ENCODE measurements at regions not wholly inside any gene's neighbourhood (a gene's known extent, or its start where the extent isn't known, plus 50 kb on each side); places are given as distances from the start of the nearest gene placed in this dataset.

GRCh38 chr22:26837784-26838470 lies 180.5 kb downstream of the MIAT start:
- TF ChIP-seq OSR1 (CRISPR knock-in tag; IDR thresholded peaks at IDR 0.05) = no peak
- TF ChIP-seq PATZ1 (CRISPR knock-in tag; IDR thresholded peaks at IDR 0.05; ENCODE audit: borderline replicate concordance) = no peak
- no peak for TF ChIP-seq TCF4 (CRISPR knock-in tag; IDR thresholded peaks at IDR 0.05; ENCODE audit: borderline replicate concordance)
- no peak for TF ChIP-seq ZFP30 (CRISPR knock-in tag; IDR thresholded peaks at IDR 0.05)
- TF ChIP-seq BACH2 (CRISPR knock-in tag; IDR thresholded peaks at IDR 0.05; ENCODE audit: borderline replicate concordance) = no peak
- no peak for TF ChIP-seq RARB (CRISPR knock-in tag; IDR thresholded peaks at IDR 0.05)
- TF ChIP-seq TSHZ2 (CRISPR knock-in tag; IDR thresholded peaks at IDR 0.05) = no peak
- no peak for TF ChIP-seq CSRNP3 (CRISPR knock-in tag; IDR thresholded peaks at IDR 0.05)
- no peak for TF ChIP-seq ZC3H10 (CRISPR knock-in tag; IDR thresholded peaks at IDR 0.05)
